GM08714 (cell line): ENCODE measurements at regions not wholly inside any gene's neighbourhood (a gene's known extent, or its start where the extent isn't known, plus 50 kb on each side); places are given as distances from the start of the nearest gene placed in this dataset.

Experiments used
- H3K4me3 ChIP-seq: fragments of 200-500 bp; sonication (Bioruptor generic); 2 replicates; pipeline ENCODE4 v1.5.1; 2014; ENCODE audit warnings: mild to moderate bottlenecking, low read length, inconsistent platforms
- ZNF274 ChIP-seq: IDR thresholded peaks from 2 replicates; pipeline ENCODE4 v1.6.1; 2012; ENCODE audit warnings: mild to moderate bottlenecking, low read depth, low read length

- no peak for TF ChIP-seq ZNF274
- no peak overlapping the region for H3K4me3 ChIP-seq
Measured at GRCh38 chr2:163808406-163808805, 72.6 kb upstream of the FIGN start.

GRCh38 chr2:163802284-163802683 lies 66.5 kb upstream of the FIGN start:
- no peak for TF ChIP-seq ZNF274
- no peak overlapping the region for H3K4me3 ChIP-seq

- TF ChIP-seq ZNF274 = no peak
- H3K4me3 ChIP-seq = no peak overlapping the region
Measured at GRCh38 chr2:163801486-163801885, 65.7 kb upstream of the FIGN start.

- H3K4me3 ChIP-seq = no peak overlapping the region
- no peak for TF ChIP-seq ZNF274
Measured at GRCh38 chr2:163800951-163801381, 65.2 kb upstream of the FIGN start.

- H3K4me3 ChIP-seq = no peak overlapping the region
- no peak for TF ChIP-seq ZNF274
Measured at GRCh38 chr2:163799807-163800206, 64.0 kb upstream of the FIGN start.

- H3K4me3 ChIP-seq = no peak overlapping the region
- no peak for TF ChIP-seq ZNF274
Measured at GRCh38 chr2:163794635-163795034, 58.8 kb upstream of the FIGN start.
